Right lung (tissue), 2 donors: ENCODE measurements at regions not wholly inside any gene's neighbourhood (a gene's known extent, or its start where the extent isn't known, plus 50 kb on each side); places are given as distances from the start of the nearest gene placed in this dataset.
"Not testable (repeated sequence)": the region's sequence is repeated elsewhere in the genome, so short reads cannot be mapped to it uniquely, and the experiment has no call there.

Source experiments
- DNase-seq, 2 donors: peaks; one replicate each; pipeline ENCODE4 v3.0.0-alpha.2; 2013

GRCh38 chr9:75197561-75197960, 109.2 kb downstream of the OSTF1 start:
- no peak for DNase-seq

- no peak for DNase-seq
Measured at GRCh38 chr9:75198436-75198835, 110.1 kb downstream of the OSTF1 start.

GRCh38 chr9:75200892-75201470, 112.7 kb downstream of the OSTF1 start:
- DNase-seq, result peak; percentile 16 to 31

GRCh38 chr9:75201480-75202209, 113.3 kb downstream of the OSTF1 start:
- no peak for DNase-seq

GRCh38 chr9:75207997-75208396, 119.7 kb downstream of the OSTF1 start:
- DNase-seq, result not testable (repeated sequence)

GRCh38 chr9:75210215-75210614, 121.9 kb downstream of the OSTF1 start:
- no peak for DNase-seq

GRCh38 chr9:75213765-75214164, 125.5 kb downstream of the OSTF1 start:
- no peak for DNase-seq

GRCh38 chr9:75226403-75227139, 138.3 kb downstream of the OSTF1 start:
- DNase-seq, result no peak

- no peak for DNase-seq
Measured at GRCh38 chr9:75228893-75229292, 140.6 kb downstream of the OSTF1 start.

GRCh38 chr9:75229605-75230332, 141.5 kb downstream of the OSTF1 start:
- DNase-seq, result no peak

GRCh38 chr9:75230469-75230868, 142.2 kb downstream of the OSTF1 start:
- DNase-seq, result no peak

- no peak for DNase-seq
Measured at GRCh38 chr9:75231167-75231566, 142.9 kb downstream of the OSTF1 start.

- DNase-seq, result no peak
Measured at GRCh38 chr9:75233011-75233410, 144.7 kb downstream of the OSTF1 start.

GRCh38 chr9:75235632-75236031, 147.3 kb downstream of the OSTF1 start:
- DNase-seq, result no peak

- DNase-seq, result peak; percentile 36 to 58
Measured at GRCh38 chr9:75238311-75238976, 150.1 kb downstream of the OSTF1 start.

- DNase-seq, result no peak
Measured at GRCh38 chr9:75239176-75239575, 150.9 kb downstream of the OSTF1 start.

- no peak for DNase-seq
Measured at GRCh38 chr9:75242426-75242825, 154.1 kb downstream of the OSTF1 start.

GRCh38 chr9:75246949-75247348, 158.6 kb downstream of the OSTF1 start:
- no peak for DNase-seq

GRCh38 chr9:75265525-75265972, 177.2 kb downstream of the OSTF1 start:
- DNase-seq, result peak; percentile 16 to 32

GRCh38 chr9:75269197-75269596, 180.9 kb downstream of the OSTF1 start:
- no peak for DNase-seq

- not testable (repeated sequence) for DNase-seq
Measured at GRCh38 chr9:75273055-75273454, 184.7 kb downstream of the OSTF1 start.

- no peak for DNase-seq
Measured at GRCh38 chr9:75274781-75275180, 186.5 kb downstream of the OSTF1 start.
